ENCODE measurements at regions not wholly inside any gene's neighbourhood (a gene's known extent, or its start where the extent isn't known, plus 50 kb on each side); places are given as distances from the start of the nearest gene placed in this dataset.

GRCh38 chr18:22283116-22283395 lies 113.7 kb downstream of the GATA6 start:
- intact Hi-C loops (cut with DNase I; ENCODE audit: low total_unique reads) (no loop called here), in situ Hi-C loops (cut with MboI; ENCODE audit: low pct_ligation_motif_present in 1 of 4, low pct_unique_long_range_greater_than_20kb in 1 of 4, low sequenced_read_pairs in 3 of 4) (no loop called here)
- TF ChIP-seq POLR2AphosphoS5 (IDR thresholded peaks at IDR 0.05) (no peak), CTCF (IDR thresholded peaks at IDR 0.05) (peak in 3 of 5 experiments; percentile 11 to 36 (median 25))
- DNase-seq, result no peak
- Histone ChIP-seq H3K9me3 (no peaks in the 10 kb centered on the region), H3K4me1 (peaks cover 0 to 42% (median 27%) of the 10 kb centered on the region in 4 donors), H3K27me3 (no peaks in the 10 kb centered on the region), H3K27ac (peak overlapping the region; percentile 64 to 86 (median 77)), H3K36me3 (no peaks in the 10 kb centered on the region), H3K4me3 (no peak overlapping the region)

GRCh38 chr18:22282311-22283115 lies 113.1 kb downstream of the GATA6 start:
- TF ChIP-seq CTCF (IDR thresholded peaks at IDR 0.05), result peak in 1 of 5 experiments; percentile 39
- TF ChIP-seq EP300 (IDR thresholded peaks at IDR 0.05; ENCODE audit: low read depth), result peak; percentile 63
- peak; percentile 39 for TF ChIP-seq POLR2A (IDR thresholded peaks at IDR 0.05)
- TF ChIP-seq POLR2AphosphoS5 (IDR thresholded peaks at IDR 0.05), result peak in 2 of 3 donors; percentile 48 to 55
- WGBS, 2 donors (ENCODE audit: low coverage in 1 of 2), result 18 to 45% methylated on average over 5 to 8 of the region's 8 CpGs
- no peaks in the 10 kb centered on the region for H3K27me3 ChIP-seq
- in situ Hi-C loops (cut with MboI; ENCODE audit: low pct_ligation_motif_present in 1 of 4, low pct_unique_long_range_greater_than_20kb in 1 of 4, low sequenced_read_pairs in 3 of 4) (no loop called here), intact Hi-C loops (cut with DNase I; ENCODE audit: low total_unique reads) (no loop called here)
- H3K4me1 ChIP-seq, result peaks cover 0 to 42% (median 27%) of the 10 kb centered on the region in 4 donors
- H3K4me3 ChIP-seq, result no peak overlapping the region
- no peaks in the 10 kb centered on the region for H3K36me3 ChIP-seq
- no peaks in the 10 kb centered on the region for H3K9me3 ChIP-seq
- DNase-seq, result no peak
- peak overlapping the region; percentile 75 to 86 (median 80) for H3K27ac ChIP-seq

GRCh38 chr18:22280453-22280750 lies 111.0 kb downstream of the GATA6 start:
- no peaks in the 10 kb centered on the region for H3K27me3 ChIP-seq
- TF ChIP-seq CTCF (IDR thresholded peaks at IDR 0.05) (no peak), EP300 (IDR thresholded peaks at IDR 0.05; ENCODE audit: low read depth) (no peak), POLR2A (IDR thresholded peaks at IDR 0.05) (no peak), POLR2AphosphoS5 (IDR thresholded peaks at IDR 0.05) (no peak)
- no peaks in the 10 kb centered on the region for H3K9me3 ChIP-seq
- 89 to 100% methylated on average over 1 of the region's 1 CpG for WGBS, 2 donors (ENCODE audit: low coverage in 1 of 2)
- intact Hi-C loops (cut with DNase I; ENCODE audit: low total_unique reads) (no loop called here), in situ Hi-C loops (cut with MboI; ENCODE audit: low pct_ligation_motif_present in 1 of 4, low pct_unique_long_range_greater_than_20kb in 1 of 4, low sequenced_read_pairs in 3 of 4) (no loop called here)
- H3K36me3 ChIP-seq, result no peaks in the 10 kb centered on the region
- H3K4me1 ChIP-seq, result peaks cover 0 to 24% (median 16%) of the 10 kb centered on the region in 4 donors
- no peak overlapping the region for H3K4me3 ChIP-seq
- DNase-seq, result no peak
- no peak overlapping the region for H3K27ac ChIP-seq

GRCh38 chr18:22279741-22280452 lies 110.5 kb downstream of the GATA6 start:
- WGBS, 2 donors (ENCODE audit: low coverage in 1 of 2), result 69 to 84% methylated on average over 6 to 10 of the region's 10 CpGs
- in situ Hi-C loops (cut with MboI; ENCODE audit: low pct_ligation_motif_present in 1 of 4, low pct_unique_long_range_greater_than_20kb in 1 of 4, low sequenced_read_pairs in 3 of 4), result no loop called here
- DNase-seq, result no peak
- H3K9me3 ChIP-seq, result no peaks in the 10 kb centered on the region
- peaks cover 0 to 19% (median 15%) of the 10 kb centered on the region in 4 donors for H3K4me1 ChIP-seq
- TF ChIP-seq POLR2AphosphoS5 (IDR thresholded peaks at IDR 0.05), result no peak
- no peak for TF ChIP-seq EP300 (IDR thresholded peaks at IDR 0.05; ENCODE audit: low read depth)
- H3K36me3 ChIP-seq, result no peaks in the 10 kb centered on the region
- intact Hi-C loops (cut with DNase I; ENCODE audit: low total_unique reads), result no loop called here
- H3K27ac ChIP-seq, result no peak overlapping the region
- no peaks in the 10 kb centered on the region for H3K27me3 ChIP-seq
- no peak overlapping the region for H3K4me3 ChIP-seq

All from transverse colon (tissue), 4 donors.